ENCODE measurements at regions not wholly inside any gene's neighbourhood (a gene's known extent, or its start where the extent isn't known, plus 50 kb on each side); places are given as distances from the start of the nearest gene placed in this dataset.

GRCh38 chr18:78637442-78638402 lies 341.9 kb upstream of the SALL3 start:
- Histone ChIP-seq H3K27me3 (replicated peaks; ENCODE audit: control insufficient read depth, insufficient read depth, low read length, poor library complexity, severe bottlenecking) (no peaks in the 10 kb centered on the region), H3K4me3 (ENCODE audit: insufficient read depth, low read depth, low read length, poor library complexity, severe bottlenecking) (no peak overlapping the region), H3K4me1 (ENCODE audit: control insufficient read depth, insufficient read depth, low read length, poor library complexity, severe bottlenecking) (peaks cover 6% of the 10 kb centered on the region), H3K36me3 (ENCODE audit: control insufficient read depth, insufficient read depth, low read length) (no peaks in the 10 kb centered on the region), H3K27ac (ENCODE audit: insufficient read depth, low read length, poor library complexity, severe bottlenecking) (no peak overlapping the region), H3K9me3 (ENCODE audit: control insufficient read depth, low read length) (no peaks in the 10 kb centered on the region)
- no peak for DNase-seq

DNA sequence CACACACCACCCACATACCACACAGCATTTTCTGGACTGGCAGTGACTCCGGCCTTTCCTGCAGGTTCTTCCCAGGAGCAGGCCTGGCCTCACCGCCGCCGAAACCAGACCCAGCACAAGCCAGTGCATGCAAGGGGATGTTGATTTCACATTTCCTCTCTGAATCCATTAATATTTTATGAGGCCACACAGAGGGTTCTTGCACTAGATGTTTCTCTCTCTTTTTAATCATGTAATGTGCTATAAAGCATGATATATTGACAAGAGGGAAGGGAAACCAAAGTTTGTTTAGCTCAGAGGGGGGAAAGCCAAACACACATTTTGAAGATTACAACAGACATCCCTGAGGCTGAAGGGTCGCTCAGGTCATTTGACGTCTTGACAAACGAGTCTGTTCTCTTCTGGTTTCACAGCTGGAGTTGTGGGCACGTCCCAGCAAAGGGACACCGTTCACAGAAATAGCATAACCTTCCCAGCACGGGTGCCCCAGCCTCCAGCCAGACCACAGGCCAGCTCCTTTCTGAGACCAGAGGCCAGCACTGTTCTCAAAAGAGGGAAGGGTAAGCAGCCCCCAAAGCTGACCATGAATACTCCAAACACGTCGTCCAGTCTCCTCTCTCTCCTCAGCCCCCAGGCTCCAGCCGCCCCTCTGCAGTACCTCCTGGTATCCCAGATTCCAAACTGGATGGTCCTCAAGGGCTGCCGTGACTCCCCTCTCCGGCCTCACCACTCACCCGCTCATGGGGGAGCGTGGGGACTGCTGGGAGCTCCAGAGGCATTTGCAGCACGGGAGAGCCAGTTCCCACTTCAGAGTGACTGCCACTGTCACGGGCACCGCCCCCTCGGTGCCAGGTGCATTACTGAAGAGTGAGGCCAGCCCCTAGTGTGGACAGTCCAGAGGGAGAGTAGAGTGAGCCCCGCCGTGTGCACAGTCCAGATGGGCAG lies 340.3 kb upstream of the SALL3 start:
- DNase-seq: no peak
- no peak overlapping the region for H3K27ac ChIP-seq (ENCODE audit: insufficient read depth, low read length, poor library complexity, severe bottlenecking)
- H3K9me3 ChIP-seq (ENCODE audit: control insufficient read depth, low read length): no peaks in the 10 kb centered on the region
- no peaks in the 10 kb centered on the region for H3K36me3 ChIP-seq (ENCODE audit: control insufficient read depth, insufficient read depth, low read length)
- no peaks in the 10 kb centered on the region for H3K27me3 ChIP-seq (replicated peaks; ENCODE audit: control insufficient read depth, insufficient read depth, low read length, poor library complexity, severe bottlenecking)
- H3K4me3 ChIP-seq (ENCODE audit: insufficient read depth, low read depth, low read length, poor library complexity, severe bottlenecking): no peak overlapping the region
- H3K4me1 ChIP-seq (ENCODE audit: control insufficient read depth, insufficient read depth, low read length, poor library complexity, severe bottlenecking): no peaks in the 10 kb centered on the region

DNA sequence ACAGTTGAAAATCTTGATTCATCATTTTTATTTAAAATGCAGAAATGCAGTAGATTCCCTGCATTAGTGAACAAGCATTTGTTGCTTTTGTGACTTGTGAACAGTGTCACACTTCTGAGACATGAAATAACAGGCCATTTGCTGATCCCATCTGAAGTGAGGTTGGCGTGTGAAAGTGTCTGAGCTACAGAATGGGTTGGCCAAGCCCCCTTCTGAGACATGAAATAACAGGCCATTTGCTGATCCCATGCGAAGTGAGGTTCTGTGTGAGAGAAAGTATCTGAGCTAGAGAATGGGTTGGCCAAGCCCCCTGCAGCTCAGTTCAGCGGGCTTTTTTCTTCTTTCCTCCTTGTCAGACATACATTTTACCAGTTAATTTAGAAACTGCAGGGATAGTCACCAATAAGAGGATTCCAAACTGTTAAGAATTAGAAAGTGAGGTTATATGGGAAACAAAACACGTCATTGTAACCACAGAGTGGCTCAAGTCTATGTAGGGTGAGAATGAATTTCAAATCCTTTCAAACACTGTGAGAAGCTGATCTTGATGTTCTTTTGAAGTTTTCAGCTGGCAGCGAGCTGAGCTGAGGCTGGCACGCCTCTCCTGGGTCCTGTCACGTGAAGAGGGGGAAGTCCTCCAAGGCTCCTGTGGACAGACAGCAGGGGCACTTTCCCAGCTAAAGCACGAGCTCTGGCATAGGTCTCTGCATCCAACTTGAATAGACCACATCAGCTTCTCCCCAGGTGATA lies 339.2 kb upstream of the SALL3 start:
- no peak for DNase-seq
- no peaks in the 10 kb centered on the region for H3K27me3 ChIP-seq (replicated peaks; ENCODE audit: control insufficient read depth, insufficient read depth, low read length, poor library complexity, severe bottlenecking)
- no peak overlapping the region for H3K4me3 ChIP-seq (ENCODE audit: insufficient read depth, low read depth, low read length, poor library complexity, severe bottlenecking)
- H3K27ac ChIP-seq (ENCODE audit: insufficient read depth, low read length, poor library complexity, severe bottlenecking): no peak overlapping the region
- H3K4me1 ChIP-seq (ENCODE audit: control insufficient read depth, insufficient read depth, low read length, poor library complexity, severe bottlenecking): no peaks in the 10 kb centered on the region
- H3K36me3 ChIP-seq (ENCODE audit: control insufficient read depth, insufficient read depth, low read length): no peaks in the 10 kb centered on the region
- no peaks in the 10 kb centered on the region for H3K9me3 ChIP-seq (ENCODE audit: control insufficient read depth, low read length)

- H3K27ac ChIP-seq (ENCODE audit: insufficient read depth, low read length, poor library complexity, severe bottlenecking): no peak overlapping the region
- no peak overlapping the region for H3K4me3 ChIP-seq (ENCODE audit: insufficient read depth, low read depth, low read length, poor library complexity, severe bottlenecking)
- H3K36me3 ChIP-seq (ENCODE audit: control insufficient read depth, insufficient read depth, low read length): no peaks in the 10 kb centered on the region
- H3K9me3 ChIP-seq (ENCODE audit: control insufficient read depth, low read length): no peaks in the 10 kb centered on the region
- no peak for DNase-seq
- no peaks in the 10 kb centered on the region for H3K27me3 ChIP-seq (replicated peaks; ENCODE audit: control insufficient read depth, insufficient read depth, low read length, poor library complexity, severe bottlenecking)
- no peaks in the 10 kb centered on the region for H3K4me1 ChIP-seq (ENCODE audit: control insufficient read depth, insufficient read depth, low read length, poor library complexity, severe bottlenecking)
These were observed 337.9 kb upstream of the SALL3 start for GRCh38 chr18:78641689-78642231.

- no peaks in the 10 kb centered on the region for H3K36me3 ChIP-seq (ENCODE audit: control insufficient read depth, insufficient read depth, low read length)
- no peaks in the 10 kb centered on the region for H3K9me3 ChIP-seq (ENCODE audit: control insufficient read depth, low read length)
- H3K4me1 ChIP-seq (ENCODE audit: control insufficient read depth, insufficient read depth, low read length, poor library complexity, severe bottlenecking): no peaks in the 10 kb centered on the region
- no peak for DNase-seq
- no peak overlapping the region for H3K27ac ChIP-seq (ENCODE audit: insufficient read depth, low read length, poor library complexity, severe bottlenecking)
- no peaks in the 10 kb centered on the region for H3K27me3 ChIP-seq (replicated peaks; ENCODE audit: control insufficient read depth, insufficient read depth, low read length, poor library complexity, severe bottlenecking)
- no peak overlapping the region for H3K4me3 ChIP-seq (ENCODE audit: insufficient read depth, low read depth, low read length, poor library complexity, severe bottlenecking)
These were observed 337.2 kb upstream of the SALL3 start for GRCh38 chr18:78642296-78642951.

DNA sequence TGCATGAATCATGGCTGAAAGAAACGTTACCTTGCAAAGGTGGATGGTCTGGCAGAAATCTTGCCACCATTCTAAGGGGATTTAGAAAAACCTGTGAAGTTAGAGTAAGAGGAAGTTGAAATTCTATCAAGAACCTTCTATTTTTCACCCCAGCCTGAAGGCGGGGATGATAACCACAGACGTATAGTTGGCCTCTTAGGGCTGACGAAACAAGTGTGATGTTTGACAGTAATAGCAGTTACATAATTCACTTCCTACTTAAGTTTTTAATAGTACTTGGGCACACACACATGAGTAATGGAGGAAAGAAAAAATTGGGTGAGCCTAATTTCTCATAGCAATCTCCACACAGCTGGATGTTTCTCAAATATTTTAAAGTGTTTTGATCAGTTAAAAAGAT lies 336.6 kb upstream of the SALL3 start:
- Histone ChIP-seq H3K27ac (ENCODE audit: insufficient read depth, low read length, poor library complexity, severe bottlenecking) (no peak overlapping the region), H3K4me1 (ENCODE audit: control insufficient read depth, insufficient read depth, low read length, poor library complexity, severe bottlenecking) (no peaks in the 10 kb centered on the region), H3K27me3 (replicated peaks; ENCODE audit: control insufficient read depth, insufficient read depth, low read length, poor library complexity, severe bottlenecking) (no peaks in the 10 kb centered on the region), H3K9me3 (ENCODE audit: control insufficient read depth, low read length) (no peaks in the 10 kb centered on the region), H3K4me3 (ENCODE audit: insufficient read depth, low read depth, low read length, poor library complexity, severe bottlenecking) (no peak overlapping the region), H3K36me3 (ENCODE audit: control insufficient read depth, insufficient read depth, low read length) (no peaks in the 10 kb centered on the region)
- no peak for DNase-seq

DNA sequence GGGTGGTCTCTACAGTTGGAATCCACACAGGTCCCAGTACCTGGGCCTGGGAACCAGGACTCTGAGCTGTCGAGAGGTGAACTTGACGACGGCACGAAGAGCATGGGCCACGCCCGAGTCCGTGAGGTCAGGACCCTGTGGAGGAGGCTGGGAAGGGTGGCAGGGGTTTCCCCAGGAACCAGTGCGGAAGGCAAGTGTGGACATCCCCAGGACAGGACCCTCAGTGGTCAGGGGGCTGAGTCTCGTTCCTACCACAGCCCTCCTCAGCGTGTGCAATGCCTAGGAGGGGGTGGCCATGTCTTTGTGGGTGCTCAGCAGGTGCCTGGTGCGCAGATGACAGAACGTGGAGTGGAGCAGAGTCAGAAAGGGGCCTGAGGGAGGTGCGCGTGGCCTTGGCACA lies 335.6 kb upstream of the SALL3 start:
- Histone ChIP-seq H3K36me3 (ENCODE audit: control insufficient read depth, insufficient read depth, low read length) (no peaks in the 10 kb centered on the region), H3K27ac (ENCODE audit: insufficient read depth, low read length, poor library complexity, severe bottlenecking) (no peak overlapping the region), H3K4me1 (ENCODE audit: control insufficient read depth, insufficient read depth, low read length, poor library complexity, severe bottlenecking) (no peaks in the 10 kb centered on the region), H3K27me3 (replicated peaks; ENCODE audit: control insufficient read depth, insufficient read depth, low read length, poor library complexity, severe bottlenecking) (no peaks in the 10 kb centered on the region), H3K4me3 (ENCODE audit: insufficient read depth, low read depth, low read length, poor library complexity, severe bottlenecking) (no peak overlapping the region), H3K9me3 (ENCODE audit: control insufficient read depth, low read length) (no peaks in the 10 kb centered on the region)
- DNase-seq: no peak

DNA sequence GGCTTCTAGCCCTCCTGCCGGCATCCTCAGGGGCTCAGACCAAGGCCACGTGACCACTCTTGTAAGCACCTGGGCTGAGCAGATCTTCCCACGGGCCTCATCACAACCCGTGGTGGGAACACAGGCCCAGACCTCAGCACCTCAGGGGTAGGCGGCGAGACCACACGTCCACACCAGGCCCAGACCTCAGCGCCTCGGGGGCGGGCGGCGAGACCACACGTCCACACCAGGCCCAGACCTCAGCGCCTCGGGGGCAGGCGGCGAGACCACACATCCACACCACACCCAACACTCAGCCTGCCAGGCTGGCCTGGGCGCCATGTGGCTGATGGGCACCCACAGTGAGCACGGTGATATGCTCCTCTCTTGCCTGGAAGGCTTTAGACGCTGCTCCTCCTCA lies 334.4 kb upstream of the SALL3 start:
- H3K27me3 ChIP-seq (replicated peaks; ENCODE audit: control insufficient read depth, insufficient read depth, low read length, poor library complexity, severe bottlenecking): no peaks in the 10 kb centered on the region
- no peak for DNase-seq
- no peaks in the 10 kb centered on the region for H3K9me3 ChIP-seq (ENCODE audit: control insufficient read depth, low read length)
- H3K36me3 ChIP-seq (ENCODE audit: control insufficient read depth, insufficient read depth, low read length): no peaks in the 10 kb centered on the region
- no peaks in the 10 kb centered on the region for H3K4me1 ChIP-seq (ENCODE audit: control insufficient read depth, insufficient read depth, low read length, poor library complexity, severe bottlenecking)
- no peak overlapping the region for H3K4me3 ChIP-seq (ENCODE audit: insufficient read depth, low read depth, low read length, poor library complexity, severe bottlenecking)
- H3K27ac ChIP-seq (ENCODE audit: insufficient read depth, low read length, poor library complexity, severe bottlenecking): no peak overlapping the region

DNA sequence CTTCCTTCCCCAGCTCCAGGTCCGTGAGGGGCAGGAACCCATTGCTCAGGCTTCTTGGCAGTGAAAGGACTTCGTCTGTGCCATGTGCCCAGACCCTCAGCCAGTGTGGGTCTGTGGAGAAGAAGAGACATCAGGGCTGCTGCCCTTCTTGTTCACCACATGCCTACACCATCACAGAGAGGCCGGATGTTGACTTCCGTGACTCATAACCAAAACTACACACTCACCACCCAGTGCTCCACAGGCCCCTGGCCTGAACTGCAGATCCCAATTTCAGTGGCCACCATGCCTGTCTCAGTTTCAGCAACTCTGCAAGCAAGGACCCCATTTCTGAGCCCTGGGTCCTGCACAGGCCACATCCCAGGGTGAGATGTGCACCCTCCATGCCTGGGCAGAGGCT lies 332.6 kb upstream of the SALL3 start:
- H3K27ac ChIP-seq (ENCODE audit: insufficient read depth, low read length, poor library complexity, severe bottlenecking): no peak overlapping the region
- DNase-seq: no peak
- H3K36me3 ChIP-seq (ENCODE audit: control insufficient read depth, insufficient read depth, low read length): no peaks in the 10 kb centered on the region
- H3K9me3 ChIP-seq (ENCODE audit: control insufficient read depth, low read length): no peaks in the 10 kb centered on the region
- no peaks in the 10 kb centered on the region for H3K27me3 ChIP-seq (replicated peaks; ENCODE audit: control insufficient read depth, insufficient read depth, low read length, poor library complexity, severe bottlenecking)
- H3K4me3 ChIP-seq (ENCODE audit: insufficient read depth, low read depth, low read length, poor library complexity, severe bottlenecking): no peak overlapping the region
- no peaks in the 10 kb centered on the region for H3K4me1 ChIP-seq (ENCODE audit: control insufficient read depth, insufficient read depth, low read length, poor library complexity, severe bottlenecking)

Data from effector memory CD4-positive, alpha-beta T cell (primary cell).